ENCODE measurements at regions not wholly inside any gene's neighbourhood (a gene's known extent, or its start where the extent isn't known, plus 50 kb on each side); places are given as distances from the start of the nearest gene placed in this dataset.
"Not testable (repeated sequence)": the region's sequence is repeated elsewhere in the genome, so short reads cannot be mapped to it uniquely, and the experiment has no call there.

DNA sequence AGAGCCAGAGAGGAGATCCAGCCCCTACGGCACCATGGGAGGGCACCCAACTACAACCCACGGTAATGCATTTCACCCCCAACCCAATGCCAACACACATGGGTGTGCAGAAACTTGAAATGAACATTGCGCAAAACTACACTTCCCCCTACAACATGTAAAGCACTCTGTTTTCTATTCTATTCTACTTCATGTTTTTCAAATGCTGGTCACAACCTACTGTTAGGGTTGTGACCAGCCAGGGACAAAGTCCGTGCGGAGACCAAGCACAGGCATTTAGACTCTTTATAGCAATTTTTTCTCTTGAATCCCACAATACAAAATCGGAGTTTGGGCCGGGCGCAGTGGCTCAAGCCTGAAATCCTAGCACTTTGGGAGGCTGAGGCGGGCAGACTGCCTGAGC lies 90.6 kb downstream of the MRPL14 start:
- FAIRE-seq = no peak

DNA sequence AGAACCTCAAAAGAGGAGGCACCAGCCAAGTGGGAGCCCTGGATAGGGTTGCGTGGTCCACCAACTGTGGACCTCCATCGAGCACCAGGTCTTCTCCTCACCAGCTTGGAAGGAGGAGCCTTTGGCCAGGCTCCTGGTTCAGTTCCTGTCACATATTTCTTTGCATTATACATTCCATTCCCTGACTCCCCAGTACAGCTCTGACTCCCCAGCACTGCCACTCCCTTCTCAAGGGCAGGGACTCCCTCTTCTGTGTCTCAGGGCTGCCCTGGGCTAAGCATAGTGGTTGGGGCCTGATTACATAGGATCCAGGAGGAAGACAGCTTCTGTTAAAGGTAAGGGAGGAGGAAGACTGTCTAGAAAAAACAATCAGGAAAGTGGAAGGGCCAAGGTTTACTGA lies 91.1 kb downstream of the MRPL14 start:
- no peak for FAIRE-seq

DNA sequence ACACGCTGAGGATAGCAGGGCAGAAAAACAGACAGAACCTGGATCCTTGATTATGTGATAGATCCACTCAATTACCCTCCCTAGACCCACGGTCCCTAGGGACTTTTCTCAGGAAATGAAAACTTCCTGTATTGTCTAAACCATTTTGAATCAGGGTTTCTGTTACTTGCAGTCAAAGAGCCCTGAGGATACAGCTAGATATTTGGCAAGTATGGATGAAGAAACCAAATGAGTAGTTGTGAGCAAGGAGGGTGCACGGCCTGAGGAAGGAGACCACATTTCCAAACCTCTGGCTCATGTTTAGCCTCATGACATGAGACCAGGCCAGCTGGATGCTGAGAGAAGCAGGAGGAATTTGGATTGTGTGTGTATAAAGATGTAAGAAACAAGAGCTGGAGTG lies 91.6 kb downstream of the MRPL14 start:
- no peak for FAIRE-seq

GRCh38 chr6:44034931-44035345 lies 92.3 kb downstream of the MRPL14 start:
- no peak for FAIRE-seq

DNA sequence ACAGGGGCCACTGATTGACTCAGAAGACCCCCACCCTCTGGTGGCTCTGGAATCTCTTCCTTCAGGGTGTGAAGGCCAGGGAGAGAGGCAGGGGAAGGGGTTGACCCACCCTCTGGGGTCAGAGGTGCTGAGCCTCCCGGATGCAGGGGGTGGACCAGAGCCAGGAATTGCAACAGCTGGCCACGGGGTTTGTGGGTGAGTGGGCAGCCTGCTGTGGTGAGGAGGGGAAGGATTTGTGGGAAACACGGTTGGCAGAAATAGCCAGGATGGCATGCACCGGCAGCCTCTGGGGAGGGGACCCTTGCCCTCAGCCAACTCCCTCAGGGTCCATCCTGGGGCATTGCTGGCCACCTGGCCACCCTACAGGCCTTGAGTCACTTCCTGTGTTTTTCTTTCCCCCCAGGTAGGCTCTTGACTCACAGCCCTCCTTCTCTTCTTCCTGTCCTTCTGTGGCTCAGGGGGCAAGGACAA lies 92.8 kb downstream of the MRPL14 start:
- no peak for FAIRE-seq

DNA sequence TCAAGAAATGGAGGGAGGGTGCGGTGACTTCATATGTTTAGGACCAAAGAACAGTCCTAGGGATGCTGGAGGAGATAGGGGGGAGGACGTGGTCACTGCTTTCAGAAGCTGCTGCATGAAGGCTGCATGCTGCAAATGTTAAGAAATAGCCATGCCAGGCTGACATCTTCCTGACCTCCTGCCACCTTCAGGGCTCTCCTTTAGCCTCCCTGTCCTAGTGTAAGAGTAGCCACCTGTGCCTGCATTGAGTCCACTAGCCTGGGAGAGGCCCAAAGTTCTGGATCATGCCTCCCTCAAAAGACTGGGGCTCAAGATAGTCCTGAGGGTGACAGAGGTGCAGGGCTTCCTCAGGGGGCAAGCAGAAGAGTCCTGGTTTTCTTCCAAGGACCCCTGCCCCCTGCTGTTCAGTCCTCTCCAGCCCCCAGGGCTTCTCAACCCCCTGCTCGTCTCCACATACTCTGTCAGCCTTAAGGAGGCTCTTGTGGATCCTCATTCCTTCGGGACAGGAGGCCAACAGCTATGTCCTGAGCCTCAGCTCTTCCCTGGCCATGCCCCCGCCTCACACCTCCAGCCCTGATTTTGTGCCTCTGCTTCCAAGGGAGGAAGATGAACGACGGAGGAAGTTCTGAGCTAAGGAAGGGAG lies 96.3 kb downstream of the MRPL14 start:
- FAIRE-seq = no peak

DNA sequence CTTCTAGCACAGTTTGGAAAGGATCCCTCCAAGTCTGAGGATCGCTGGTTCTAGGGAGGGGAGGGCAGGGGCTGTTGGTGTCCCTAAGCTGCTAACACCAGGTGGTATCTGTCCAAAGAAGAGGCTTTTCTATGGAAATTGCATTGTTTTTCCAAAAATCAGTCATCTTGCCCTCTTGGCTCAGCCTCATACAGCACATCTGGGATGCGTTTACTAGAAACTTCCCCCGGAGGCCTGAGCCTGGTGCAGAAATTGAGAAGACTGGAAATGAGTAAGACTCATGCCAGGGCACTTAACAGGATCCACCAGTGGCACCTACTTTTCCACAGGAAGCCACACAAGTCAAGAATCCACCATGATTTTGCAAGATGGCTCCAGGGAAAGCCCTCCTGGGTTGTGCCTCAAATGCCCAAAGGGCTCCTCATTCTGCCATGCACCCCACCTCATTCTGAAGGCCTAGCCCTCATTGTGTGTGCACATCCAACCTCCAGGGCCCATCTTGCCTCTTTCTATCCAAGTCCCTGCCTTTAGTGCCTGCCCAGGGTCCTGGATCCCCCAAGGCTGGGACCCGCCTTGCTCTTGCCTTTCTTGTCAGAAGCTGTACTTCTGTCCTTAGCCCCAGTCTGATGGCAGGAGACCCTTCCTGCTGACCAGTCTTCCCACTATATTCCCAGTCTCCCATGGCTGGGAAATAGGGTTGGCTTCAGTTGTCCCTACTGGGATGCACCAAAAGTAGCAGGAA lies 97.6 kb downstream of the MRPL14 start:
- FAIRE-seq = no peak

DNA sequence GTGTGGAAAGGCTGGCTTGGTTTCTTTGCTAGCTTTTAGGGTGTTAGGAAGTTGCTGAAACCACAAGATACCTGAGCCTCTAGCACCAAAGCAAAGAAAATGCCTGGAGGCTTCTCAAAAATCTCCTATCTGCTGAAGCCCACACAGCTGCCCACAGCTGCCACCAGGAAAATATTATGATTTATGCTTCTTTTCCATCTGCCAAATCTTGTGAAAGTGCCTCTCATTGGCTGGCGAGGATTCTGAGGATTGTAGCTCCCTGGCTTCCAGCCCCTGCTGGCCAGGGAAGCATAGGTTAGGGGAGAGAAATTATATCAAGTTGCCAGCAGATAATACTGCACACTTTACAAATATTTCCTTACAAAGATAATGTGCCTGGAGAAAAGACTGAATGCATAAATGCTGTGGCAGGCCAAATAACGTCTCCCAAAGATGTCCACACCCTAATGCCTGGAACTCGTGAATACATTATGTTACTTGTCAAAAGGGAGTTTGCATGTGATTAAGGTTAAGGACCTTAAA lies 98.4 kb downstream of the MRPL14 start:
- no peak for FAIRE-seq

GRCh38 chr6:44025226-44025625 lies 102.0 kb downstream of the MRPL14 start:
- FAIRE-seq = no peak

DNA sequence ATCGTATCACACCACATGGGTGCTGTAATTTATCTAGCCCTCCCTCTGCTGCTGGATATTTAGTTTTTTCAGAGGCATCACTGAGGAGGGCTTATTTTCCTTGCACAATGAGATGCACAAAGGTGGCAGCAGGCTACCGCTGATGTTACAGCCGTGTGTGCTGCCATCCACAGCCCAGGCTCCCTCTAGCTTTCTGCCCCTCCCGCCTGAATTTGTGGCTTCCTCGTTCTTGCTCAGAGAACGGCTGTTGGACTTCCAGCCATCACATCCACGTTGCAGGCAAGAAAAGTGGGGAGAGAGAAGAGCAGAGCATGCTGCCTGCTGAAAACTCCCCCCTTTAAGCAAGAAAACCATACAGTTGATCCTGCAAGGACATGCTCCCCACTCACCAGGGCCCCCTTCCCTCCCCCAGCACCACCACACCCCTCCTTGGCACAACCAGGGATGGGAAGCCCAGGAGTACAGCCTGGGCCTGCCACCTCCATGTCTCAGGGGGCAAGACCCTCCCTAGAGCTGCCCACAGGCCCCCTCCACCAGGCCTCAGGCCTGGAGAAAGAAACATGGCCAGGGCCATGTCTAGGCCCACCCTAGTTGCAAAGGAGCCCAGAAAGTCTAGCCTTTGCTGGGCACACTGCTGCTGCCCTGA lies 102.6 kb downstream of the MRPL14 start:
- FAIRE-seq = no peak

DNA sequence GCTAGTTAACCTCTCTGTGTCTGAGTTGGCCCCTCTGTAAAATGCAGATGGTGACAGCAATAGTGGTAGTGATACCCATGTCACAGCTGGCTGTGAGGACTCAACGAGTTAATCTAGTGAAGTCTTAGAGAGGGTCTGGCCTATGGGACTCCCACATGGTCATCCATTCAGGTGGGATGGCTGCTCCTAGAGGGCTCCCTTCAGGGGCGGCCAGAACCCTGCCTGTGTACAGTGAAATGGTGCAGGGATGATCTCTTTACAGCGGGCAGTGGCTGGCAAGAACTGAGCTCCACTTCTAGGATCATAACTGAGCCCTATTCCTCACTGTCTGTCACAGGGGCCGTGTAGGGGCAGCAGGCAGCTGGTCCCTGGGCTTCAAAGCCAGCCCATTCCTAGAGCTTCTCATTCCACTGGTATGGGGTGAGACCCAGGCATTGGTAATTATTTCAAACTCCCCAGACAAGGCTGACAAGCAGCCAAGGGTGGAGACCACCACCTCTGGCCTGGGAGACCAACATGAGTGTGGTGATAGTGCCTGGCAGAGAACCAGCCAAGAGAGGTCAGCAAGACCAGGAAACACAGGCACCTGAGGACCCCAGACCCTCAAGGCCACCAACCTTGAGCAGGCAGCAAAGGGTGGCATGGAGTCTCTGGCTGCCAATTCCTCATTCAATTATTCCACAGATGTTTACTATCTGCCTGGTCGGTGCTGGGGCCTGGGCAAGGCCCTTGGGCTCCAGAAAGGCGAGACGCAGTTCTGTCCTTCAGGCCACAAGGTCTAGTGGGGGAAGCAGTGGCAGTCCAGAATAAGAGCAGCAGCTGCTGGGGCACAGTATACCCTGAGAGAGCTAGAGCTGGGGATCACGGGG lies 103.4 kb downstream of the MRPL14 start:
- no peak for FAIRE-seq

DNA sequence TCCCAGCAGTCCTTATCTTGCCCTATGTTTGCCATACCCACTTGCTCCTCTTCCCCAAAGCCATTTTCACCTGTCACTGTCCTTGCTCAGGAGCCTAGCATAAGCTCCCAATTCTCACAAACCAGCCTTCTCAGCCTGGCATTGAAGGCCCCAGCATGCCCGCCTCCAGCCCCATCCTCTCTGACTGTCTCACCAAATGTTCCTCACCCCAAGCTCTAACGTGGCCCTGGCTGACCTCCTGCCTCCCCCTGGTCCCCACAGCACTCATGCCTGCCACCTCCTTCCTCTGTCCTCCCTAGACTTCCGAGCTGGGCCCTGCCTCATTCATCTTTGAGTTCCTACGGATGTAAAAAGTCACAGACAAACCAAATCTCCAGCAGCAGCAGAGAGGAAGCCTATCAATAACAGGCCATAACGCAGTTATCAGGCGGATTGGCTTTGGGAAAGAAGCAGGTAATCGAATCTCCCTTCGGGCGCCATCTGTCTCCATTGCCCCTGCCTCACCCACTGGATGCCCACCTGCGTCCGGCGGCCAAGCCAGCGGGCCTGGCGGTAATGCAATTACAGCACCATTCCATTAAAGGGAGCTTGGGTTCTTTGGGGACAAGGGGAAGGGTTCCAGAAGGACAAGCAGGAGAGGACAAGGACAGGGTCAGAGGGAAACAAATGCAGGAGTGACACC lies 104.4 kb downstream of the MRPL14 start:
- FAIRE-seq = no peak

DNA sequence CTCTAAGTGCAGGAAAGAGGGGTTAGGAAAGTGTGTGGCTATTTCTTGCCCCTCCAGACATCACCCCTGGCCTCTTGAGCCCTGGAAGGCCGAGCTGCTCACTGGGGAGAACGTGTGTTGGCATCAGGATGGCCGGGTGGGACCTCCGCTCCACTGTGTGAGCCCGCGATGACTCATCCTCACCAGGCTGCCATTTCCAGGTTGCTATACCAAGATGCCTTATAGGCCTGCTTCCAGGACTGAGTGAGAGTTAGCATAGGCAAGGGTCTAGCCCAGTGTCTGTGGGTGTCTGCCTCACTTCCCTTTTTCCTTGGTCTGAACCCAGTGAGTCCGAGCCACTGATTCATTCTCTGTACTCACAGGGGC lies 105.0 kb downstream of the MRPL14 start:
- no peak for FAIRE-seq

DNA sequence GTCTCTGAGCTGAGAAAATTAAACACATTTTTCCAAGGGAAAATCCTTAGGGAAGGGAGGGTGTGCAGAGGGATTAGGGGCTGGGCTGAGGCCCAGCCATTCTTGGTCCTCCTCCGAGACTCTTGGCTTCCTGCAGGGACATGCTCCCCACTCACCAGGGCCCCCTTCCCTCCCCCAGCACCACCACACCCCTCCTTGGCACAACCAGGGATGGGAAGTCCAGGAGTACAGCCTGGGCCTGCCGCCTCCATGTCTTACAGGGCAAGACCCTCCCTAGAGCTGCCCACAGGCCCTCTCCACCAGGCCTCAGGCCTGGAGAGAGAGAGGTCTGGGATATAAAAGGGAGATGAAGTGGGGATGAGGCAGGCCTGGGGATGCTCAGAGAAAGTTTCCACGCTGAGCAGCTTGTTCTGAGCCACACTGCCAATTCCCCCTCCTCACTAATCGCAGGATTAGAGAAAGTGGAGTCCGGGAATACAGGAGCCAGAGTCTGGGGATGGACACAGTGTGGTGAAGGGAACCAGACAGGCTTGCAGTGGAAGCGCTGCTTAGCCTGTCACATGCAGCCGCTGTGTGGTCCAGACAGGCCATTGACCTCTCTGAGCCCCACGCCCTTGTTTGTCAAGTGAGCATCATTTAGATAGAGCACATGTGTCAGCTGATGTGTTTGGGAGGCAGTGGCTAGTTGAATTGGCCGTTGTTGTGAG lies 105.5 kb downstream of the MRPL14 start:
- no peak for FAIRE-seq

DNA sequence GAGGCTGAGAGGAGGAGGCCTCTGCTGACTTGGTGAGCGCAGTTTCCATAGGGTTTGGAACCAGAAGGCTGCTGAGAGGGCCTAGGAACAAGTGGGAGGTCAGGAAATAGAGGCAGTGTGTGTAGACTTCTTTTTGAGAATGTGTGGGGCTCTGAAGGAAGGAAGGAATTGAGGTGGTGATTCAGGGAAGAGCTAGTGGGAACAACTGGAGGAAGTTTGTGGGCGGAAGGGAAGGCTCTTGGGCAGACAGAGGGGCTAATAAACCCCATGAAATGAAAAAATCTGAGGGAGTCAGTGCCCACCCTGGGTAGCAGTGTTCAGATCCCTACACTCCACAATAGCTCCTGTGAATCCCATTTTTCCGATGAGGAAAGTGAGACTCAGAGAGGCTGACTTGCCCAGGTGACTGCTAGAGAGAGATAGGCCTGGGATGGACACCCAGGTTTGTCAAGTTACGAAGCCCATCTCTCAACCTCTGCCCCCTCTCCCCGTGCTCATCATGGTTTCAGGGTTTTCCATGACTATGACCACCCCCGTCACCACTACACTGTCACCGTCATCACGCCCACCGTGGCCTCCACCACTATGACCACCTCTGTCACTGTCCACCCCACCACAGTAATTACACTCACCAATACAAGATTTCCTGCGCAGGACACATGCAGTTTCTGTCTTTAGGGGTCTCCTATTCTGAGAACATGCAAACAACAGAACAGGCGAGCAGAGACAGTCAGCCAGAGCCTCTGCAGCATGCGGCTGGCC lies 106.4 kb downstream of the MRPL14 start:
- no peak for FAIRE-seq

DNA sequence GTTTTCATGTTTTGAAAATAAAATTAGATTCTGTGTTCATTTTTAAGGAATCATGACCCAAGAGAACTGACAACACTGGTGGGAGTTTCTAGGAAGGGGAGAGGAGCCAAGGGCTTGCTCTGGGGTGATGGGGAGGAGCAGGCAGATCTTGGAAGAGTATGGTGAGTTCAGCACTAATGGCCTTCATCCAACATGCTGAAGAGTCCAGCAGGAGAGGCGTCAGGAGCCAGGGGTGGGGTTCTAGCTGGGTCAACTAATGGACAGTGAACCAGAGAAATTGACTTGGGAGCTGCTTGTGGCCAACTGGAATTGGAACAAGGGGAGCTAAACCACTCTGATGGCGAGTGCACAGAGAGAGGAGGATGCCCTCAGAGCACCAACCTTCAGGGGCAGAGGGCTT lies 107.1 kb downstream of the MRPL14 start:
- peak; percentile 97 for FAIRE-seq

DNA sequence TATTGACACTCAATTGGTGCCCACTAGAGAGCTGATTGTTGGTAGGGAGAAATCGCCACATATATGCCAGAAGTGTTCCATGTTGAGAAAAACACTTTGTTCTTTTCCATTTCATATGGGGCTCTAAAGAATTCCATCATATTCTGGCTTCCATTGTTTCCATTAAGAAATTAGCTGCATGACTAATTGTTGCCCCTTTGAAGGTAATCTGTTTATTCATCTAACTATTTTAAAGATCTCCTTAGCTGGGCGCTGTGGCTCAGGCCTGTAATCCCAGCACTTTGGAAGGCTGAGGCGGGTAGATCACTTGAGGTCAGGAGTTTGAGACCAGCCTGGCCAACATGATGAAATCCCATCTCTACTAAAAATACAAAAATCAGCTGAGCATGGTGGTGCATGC lies 109.9 kb downstream of the MRPL14 start:
- FAIRE-seq = not testable (repeated sequence)

DNA sequence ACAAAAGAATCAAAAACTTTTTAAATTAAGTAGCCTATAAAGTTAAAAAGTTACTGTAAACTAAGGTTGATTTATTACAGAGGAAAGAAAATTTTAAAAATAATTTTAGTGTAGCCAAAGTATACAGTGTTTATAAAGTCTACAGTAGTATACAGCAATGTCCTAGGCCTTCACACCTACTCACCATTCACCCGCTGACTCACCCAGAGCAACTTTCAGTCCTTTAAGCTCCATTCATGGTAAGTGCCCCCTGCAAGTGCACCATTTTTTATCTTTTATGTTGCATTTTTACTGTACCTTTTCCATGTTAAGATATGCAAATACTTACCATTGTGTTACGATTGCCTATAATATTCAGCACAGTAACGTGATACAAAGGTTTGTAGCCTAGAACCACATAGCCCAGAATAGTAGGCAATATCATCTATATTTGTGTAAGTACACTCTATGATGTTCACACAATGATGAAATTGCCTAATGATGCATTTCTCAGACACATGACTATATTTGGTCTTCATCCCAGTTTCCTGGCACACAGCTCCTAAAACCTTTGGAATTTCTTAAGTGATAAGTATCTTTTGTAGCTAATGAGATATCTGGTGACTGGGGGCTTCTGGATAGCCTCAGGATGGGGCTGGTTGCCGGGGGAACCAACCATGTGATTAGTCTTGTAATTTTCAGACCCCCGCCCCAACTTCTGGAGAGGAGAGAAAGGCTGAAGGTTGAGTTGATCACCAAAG lies 111.0 kb downstream of the MRPL14 start:
- FAIRE-seq = no peak

DNA sequence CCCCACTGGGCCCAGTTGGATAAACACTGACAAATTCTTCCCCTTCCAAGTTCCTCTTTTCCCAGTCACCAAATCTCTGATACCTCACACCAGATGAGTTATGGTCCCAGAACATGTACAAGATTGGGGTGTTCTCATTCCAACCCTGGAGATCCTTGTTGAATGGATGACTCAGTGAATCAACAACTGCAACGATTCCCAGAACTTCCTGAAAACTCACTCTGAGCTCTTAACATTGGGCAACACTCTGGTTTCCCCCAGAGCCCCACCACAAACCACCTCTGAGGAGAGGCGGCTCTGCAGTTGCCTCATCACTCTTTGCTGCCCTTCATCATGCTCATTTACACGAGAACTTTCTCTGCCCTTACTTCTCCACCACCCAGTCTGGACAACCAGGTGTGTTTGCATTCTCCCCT lies 115.2 kb downstream of the MRPL14 start:
- FAIRE-seq = no peak

DNA sequence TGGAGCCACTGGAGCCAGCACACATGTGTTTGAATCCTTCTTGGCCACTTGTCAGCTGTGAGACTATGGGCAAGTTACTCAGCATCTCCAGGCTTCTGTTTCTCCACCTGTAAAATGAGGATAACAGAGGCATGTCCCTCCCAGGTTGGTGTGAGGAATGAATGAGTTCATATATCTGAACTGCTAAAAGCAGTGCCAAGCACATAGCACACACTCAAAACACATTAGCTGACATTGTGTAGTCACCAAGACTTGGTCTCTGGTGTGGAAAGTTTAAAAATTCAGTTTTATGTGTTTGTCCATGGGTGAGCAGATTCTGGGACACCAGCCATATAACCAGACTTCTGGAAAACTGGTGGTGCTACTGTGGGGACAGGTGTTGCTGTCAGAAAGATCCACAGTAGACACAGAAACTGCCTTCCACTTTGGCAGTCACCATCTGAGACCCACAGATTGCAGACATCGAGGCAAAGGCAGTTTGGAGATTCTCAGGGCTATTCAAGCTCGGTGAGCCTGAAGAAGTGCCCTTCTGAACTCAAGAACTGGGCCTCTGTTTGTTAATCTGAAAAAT lies 115.8 kb downstream of the MRPL14 start:
- no peak for FAIRE-seq
